A673 (cell line): ENCODE measurements at regions not wholly inside any gene's neighbourhood (a gene's known extent, or its start where the extent isn't known, plus 50 kb on each side); places are given as distances from the start of the nearest gene placed in this dataset.

Experiments used
- BruUV-seq: library from RNA; stranded (reverse); fragments of 400-500 nt; replicated peaks from 2 replicates; lab custom pipeline; 2021; lab: Mats Ljungman, UMichigan
- CTCF ChIA-PET: fragments of 300-600 bp; sonication (Branson Sonifier 250); formaldehyde crosslinking; loops from one replicate; lab custom pipeline; 2022; ENCODE audit warnings: antibody characterized with exemption; lab: Charles Lee
- POLR2A ChIA-PET: fragments of 300-600 bp; sonication (Branson Sonifier 250); formaldehyde crosslinking; loops from one replicate; lab custom pipeline; 2022; ENCODE audit warnings: antibody characterized with exemption; ENCODE audit not compliant: low non-redundant PET; lab: Charles Lee
- DNase-seq: peaks from one replicate; pipeline ENCODE4 v3.0.0-alpha.2; 2015; ENCODE audit warnings: low spot score
- H3K27ac ChIP-seq: fragments of 200-600 bp; sonication (generic); 2 replicates; pipeline ENCODE4 v1.5.1; 2016; ENCODE audit warnings: mixed run types, low read depth, mild to moderate bottlenecking, mixed read lengths, antibody characterized with exemption, low read length; ENCODE audit not compliant: poor library complexity, severe bottlenecking
- H3K27me3 ChIP-seq: fragments of 200-600 bp; sonication (generic); replicated peaks from 2 replicates; pipeline ENCODE4 v1.6.1; 2017; ENCODE audit warnings: mixed run types, low read depth, mild to moderate bottlenecking, mixed read lengths, antibody characterized with exemption, low read length; ENCODE audit not compliant: insufficient read depth, poor library complexity
- H3K36me3 ChIP-seq: fragments of 200-600 bp; sonication (generic); 2 replicates; pipeline ENCODE4 v1.6.1; 2016; ENCODE audit warnings: mixed run types, mild to moderate bottlenecking, mixed read lengths, antibody characterized with exemption, low read length; ENCODE audit not compliant: insufficient read depth, poor library complexity, severe bottlenecking
- H3K4me1 ChIP-seq: fragments of 200-600 bp; sonication (generic); 2 replicates; pipeline ENCODE4 v1.6.1; 2017; ENCODE audit warnings: mixed run types, mild to moderate bottlenecking, mixed read lengths, antibody characterized with exemption, low read length; ENCODE audit not compliant: insufficient read depth, poor library complexity, severe bottlenecking
- H3K4me3 ChIP-seq: fragments of 200-600 bp; sonication (generic); 2 replicates; pipeline ENCODE4 v1.5.1; 2016; ENCODE audit warnings: low read depth, mixed run types, mild to moderate bottlenecking, mixed read lengths, low read length; ENCODE audit not compliant: poor library complexity, severe bottlenecking
- H3K9me3 ChIP-seq: fragments of 200-600 bp; sonication (generic); 2 replicates; pipeline ENCODE4 v1.6.1; 2016; ENCODE audit warnings: mixed run types, low read depth, mild to moderate bottlenecking, mixed read lengths, antibody characterized with exemption, low read length; ENCODE audit not compliant: poor library complexity, severe bottlenecking
- CTCF ChIP-seq: fragments of 300-800, 200-600 bp; sonication (generic); conservative IDR thresholded peaks from 2 replicates; pipeline ENCODE4 v1.5.1; 2017; ENCODE audit warnings: low read depth, mild to moderate bottlenecking, antibody characterized with exemption, low read length, moderate library complexity, mixed read lengths
- EZH2 ChIP-seq: fragments of 200-600 bp; sonication (generic); IDR thresholded peaks from 2 replicates; pipeline ENCODE4 v1.6.1; 2017; ENCODE audit warnings: borderline replicate concordance, low read depth, mild to moderate bottlenecking, mixed read lengths, antibody characterized with exemption, low read length; ENCODE audit not compliant: poor library complexity, severe bottlenecking
- intact Hi-C: fragments of 100-400 bp; cut with micrococcal nuclease; formaldehyde crosslinking; loops from one replicate; pipeline ENCODE4 v1.10.0; 2022; ENCODE audit not compliant: unreplicated experiment

GRCh38 chr5:160493806-160494338 lies 72.2 kb downstream of the PTTG1 start:
- Histone ChIP-seq H3K4me1 (no peaks in the 10 kb centered on the region), H3K36me3 (no peaks in the 10 kb centered on the region), H3K27ac (no peak overlapping the region), H3K9me3 (no peaks in the 10 kb centered on the region), H3K4me3 (no peak overlapping the region), H3K27me3 (no peaks in the 10 kb centered on the region)
- ChIA-PET POLR2A (interaction anchor here (0.6 kb wide), 1 partner anchor 16 kb away, joined by 3 read pairs; no protein-coding TSS in a partner anchor), CTCF (no interaction called here)
- BruUV-seq = no TSS peak
- intact Hi-C loops = no loop called here
- DNase-seq = no peak
- TF ChIP-seq EZH2 (no peak), CTCF (no peak)

GRCh38 chr5:160494451-160494850 lies 72.8 kb downstream of the PTTG1 start:
- Histone ChIP-seq H3K9me3 (no peaks in the 10 kb centered on the region), H3K4me3 (no peak overlapping the region), H3K36me3 (no peaks in the 10 kb centered on the region), H3K27ac (no peak overlapping the region), H3K27me3 (no peaks in the 10 kb centered on the region), H3K4me1 (no peaks in the 10 kb centered on the region)
- no peak for DNase-seq
- ChIA-PET CTCF (no interaction called here), POLR2A (interaction anchor here (0.6 kb wide), 1 partner anchor 16 kb away, joined by 3 read pairs; no protein-coding TSS in a partner anchor)
- no TSS peak for BruUV-seq
- intact Hi-C loops = no loop called here
- TF ChIP-seq EZH2 (no peak), CTCF (no peak)

DNA sequence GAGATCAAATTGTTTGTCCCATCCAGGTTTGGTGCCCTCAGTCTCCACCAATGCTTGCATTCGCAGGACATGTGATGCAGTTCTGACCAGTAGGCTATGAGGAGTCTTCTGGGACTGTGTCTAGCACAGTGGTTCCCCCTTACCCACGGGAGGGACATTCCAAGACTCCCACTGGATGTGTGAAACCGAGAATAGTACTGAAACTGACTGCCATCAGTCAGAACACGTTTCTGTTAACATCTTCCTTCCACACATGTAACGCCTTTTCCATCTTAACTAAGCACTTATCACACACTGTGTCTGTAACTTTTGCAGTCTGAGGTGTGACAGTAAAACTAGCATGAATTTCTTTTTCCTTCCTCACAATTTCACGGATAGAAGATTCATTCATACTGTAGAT lies 74.7 kb downstream of the PTTG1 start:
- Histone ChIP-seq H3K36me3 (no peaks in the 10 kb centered on the region), H3K27ac (no peak overlapping the region), H3K9me3 (no peaks in the 10 kb centered on the region), H3K4me3 (no peak overlapping the region), H3K27me3 (no peaks in the 10 kb centered on the region), H3K4me1 (no peaks in the 10 kb centered on the region)
- intact Hi-C loops = no loop called here
- TF ChIP-seq EZH2 (no peak), CTCF (no peak)
- CTCF ChIA-PET = no interaction called here
- POLR2A ChIA-PET = no interaction called here
- no TSS peak for BruUV-seq
- DNase-seq = no peak
